ENCODE measurements at regions not wholly inside any gene's neighbourhood (a gene's known extent, or its start where the extent isn't known, plus 50 kb on each side); places are given as distances from the start of the nearest gene placed in this dataset.

- no peak for TF ChIP-seq CTCF (IDR thresholded peaks at IDR 0.05; ENCODE audit: borderline replicate concordance, extremely low read depth, low read length, poor library complexity, severe bottlenecking)
- TF ChIP-seq EZH2 (IDR thresholded peaks at IDR 0.05; ENCODE audit: borderline replicate concordance, low read depth, low read length, severe bottlenecking): no peak
These were observed 406.7 kb upstream of the NR2F2 start for GRCh38 chr15:95923792-95924191.
